K562 (cell line): ENCODE measurements at regions not wholly inside any gene's neighbourhood (a gene's known extent, or its start where the extent isn't known, plus 50 kb on each side); places are given as distances from the start of the nearest gene placed in this dataset.

Source experiments
- ATAC-seq: fragments of 200-7000 bp; cut with Tn5 transposase; 3 replicates; pipeline ENCODE4 v1.9.1; 2020; ENCODE audit warnings: moderate library complexity
- BruUV-seq: library from RNA; stranded (reverse); fragments of 400-500 nt; replicated peaks from 2 replicates; lab custom pipeline; 2021; lab: Mats Ljungman, UMichigan
- CTCF ChIA-PET: fragments of 300-600 bp; formaldehyde crosslinking; extraction: SDS; loops from one replicate; lab custom pipeline; 2021; ENCODE audit warnings: low intra/inter-chr PET ratio; lab: Yijun Ruan, JAX
- POLR2A ChIA-PET: fragments of 300-600, 350-650 bp; sonication (Branson Sonifier 250); formaldehyde crosslinking; extraction: SDS; loops from one replicate; lab custom pipeline; 2021; ENCODE audit warnings: antibody characterized with exemption, inconsistent platforms; lab: Yijun Ruan, JAX
- DNase-seq, 4 experiments: peaks; one replicate each; pipeline versions ENCODE4 v3.0.0 to v3.0.0-alpha.2; 2011 to 2018; ENCODE audit warnings: low spot score in 3 of 4, mixed read lengths in 3 of 4; ENCODE audit errors: extremely low read depth in 1 of 4
- FAIRE-seq: peaks from 2 replicates; lab custom pipeline; 2011; peaks lifted over from hg19 to GRCh38; lab: Jason Lieb, UNC
- H2AFZ ChIP-seq: 2 replicates; pipeline ENCODE4 v1.6.0; 2011; ENCODE audit warnings: low read depth, low read length, control low read depth, inconsistent platforms
- H3K27ac ChIP-seq: fragments of 200-600 bp; 3 replicates; pipeline ENCODE4 v1.8.0; 2011; ENCODE audit warnings: low read depth, mild to moderate bottlenecking, control low read depth, inconsistent platforms, low read length, moderate library complexity, mixed read lengths; ENCODE audit errors: extremely low read depth
- H3K27me3 ChIP-seq, 2 experiments: fragments of 300-600 bp in 1 of 2; 2 replicates in 1 of 2; 3 replicates in 1 of 2; pipeline versions ENCODE4 v1.6.0 to v1.8.0; 2011; ENCODE audit warnings: inconsistent platforms in 2 of 2, low read length in 2 of 2, mild to moderate bottlenecking in 1 of 2, mixed read lengths in 1 of 2, moderate library complexity in 1 of 2; ENCODE audit not compliant: control insufficient read depth in 2 of 2, insufficient read depth in 2 of 2
- H3K36me3 ChIP-seq: fragments of 300-600 bp; 3 replicates; pipeline ENCODE4 v1.8.0; 2011; ENCODE audit warnings: mild to moderate bottlenecking, low read length, inconsistent platforms; ENCODE audit not compliant: control insufficient read depth, insufficient read depth
- H3K4me1 ChIP-seq, 2 experiments: fragments of 200-600 bp in 1 of 2; replicated peaks in 1 of 2; 2 replicates in 1 of 2; 3 replicates in 1 of 2; pipeline versions ENCODE4 v1.5.1 to v1.8.0; 2011; ENCODE audit warnings: inconsistent platforms in 2 of 2, low read length in 2 of 2, mild to moderate bottlenecking in 1 of 2, mixed read lengths in 1 of 2, moderate library complexity in 1 of 2; ENCODE audit not compliant: control insufficient read depth in 2 of 2, insufficient read depth in 2 of 2
- H3K4me2 ChIP-seq: 2 replicates; pipeline ENCODE4 v1.6.1; 2011; ENCODE audit warnings: low read length, control low read depth, inconsistent platforms, mixed read lengths; ENCODE audit not compliant: insufficient read depth
- H3K4me3 ChIP-seq: fragments of 200-600 bp; sonication (generic), shearing (Covaris generic); 2 replicates; pipeline ENCODE4 v1.5.1; 2016; ENCODE audit warnings: control low read depth, inconsistent platforms
- H3K79me2 ChIP-seq: fragments of 200-600 bp; 3 replicates; pipeline ENCODE4 v1.8.0; 2011; ENCODE audit warnings: low read length, inconsistent platforms; ENCODE audit not compliant: control insufficient read depth, insufficient read depth
- H3K9ac ChIP-seq, 2 experiments: 2 replicates each; pipeline versions ENCODE4 v1.6.0 to v1.6.1; 2011; ENCODE audit warnings: low read depth in 2 of 2, low read length in 2 of 2, control low read depth in 1 of 2, inconsistent platforms in 1 of 2, mild to moderate bottlenecking in 1 of 2, mixed read lengths in 1 of 2; ENCODE audit not compliant: insufficient read depth in 1 of 2
- H3K9me1 ChIP-seq: one replicate; pipeline ENCODE4 v1.6.0; 2011; ENCODE audit warnings: inconsistent platforms, mild to moderate bottlenecking, low read length, moderate library complexity; ENCODE audit not compliant: control insufficient read depth, insufficient read depth
- H3K9me3 ChIP-seq: replicated peaks from 2 replicates; pipeline ENCODE4 v1.5.1; 2011; ENCODE audit warnings: low read depth, low read length, inconsistent platforms; ENCODE audit not compliant: control insufficient read depth, insufficient read depth
- H4K20me1 ChIP-seq: replicated peaks from 2 replicates; pipeline ENCODE4 v1.6.1; 2011; ENCODE audit warnings: low read length, inconsistent platforms, mixed read lengths; ENCODE audit not compliant: control insufficient read depth, insufficient read depth
- CREBBP ChIP-seq: IDR thresholded peaks from one replicate; pipeline ENCODE4 v1.6.1; 2012; ENCODE audit warnings: low read depth, mild to moderate bottlenecking, control low read depth, inconsistent platforms, low read length
- GABPA ChIP-seq: fragments of 200-800 bp; sonication (Bioruptor generic); conservative IDR thresholded peaks from 2 replicates; pipeline ENCODE4 v1.6.1; 2016; ENCODE audit warnings: low read depth, missing genetic modification characterization, missing compliant biosample characterization
- GTF2B ChIP-seq: IDR thresholded peaks from 2 replicates; pipeline ENCODE4 v1.6.1; 2011; ENCODE audit not compliant: insufficient read length; ENCODE audit errors: extremely low read depth
- ILK ChIP-seq: fragments of 450-650 bp; IDR thresholded peaks from 2 replicates; pipeline ENCODE4 v1.6.1; 2016; ENCODE audit warnings: missing genetic modification characterization, low read depth, mild to moderate bottlenecking, missing compliant biosample characterization, moderate library complexity, borderline replicate concordance
- MTA1 ChIP-seq: fragments of 450-650 bp; IDR thresholded peaks from 2 replicates; pipeline ENCODE4 v1.6.1; 2017; ENCODE audit warnings: borderline replicate concordance
- NFATC3 ChIP-seq: fragments of 450-650 bp; IDR thresholded peaks from 2 replicates; pipeline ENCODE4 v1.6.1; 2017; ENCODE audit warnings: mild to moderate bottlenecking
- SMARCA4 ChIP-seq: fragments of 450-650 bp; IDR thresholded peaks from 2 replicates; pipeline ENCODE4 v1.6.1; 2016
- TAF1 ChIP-seq: IDR thresholded peaks from 2 replicates; pipeline ENCODE4 v1.6.1; 2011; ENCODE audit warnings: mild to moderate bottlenecking, low read length, moderate library complexity; ENCODE audit not compliant: insufficient read depth, control insufficient read depth, severe bottlenecking; ENCODE audit errors: extremely low read depth
- TEAD4 ChIP-seq, 2 experiments: sonication (generic) in 1 of 2; formaldehyde crosslinking in 1 of 2; IDR thresholded peaks; 2 replicates each; pipeline versions ENCODE4 v1.6.1 to v1.8.0; 2012 to 2022; ENCODE audit warnings: borderline replicate concordance in 1 of 2, inconsistent platforms in 1 of 2, low read length in 1 of 2, mild to moderate bottlenecking in 1 of 2, missing genetic modification reagents in 1 of 2
- TGIF2 ChIP-seq: sonication (generic); formaldehyde crosslinking; IDR thresholded peaks from 2 replicates; pipeline ENCODE4 v1.8.1; 2022; ENCODE audit warnings: mild to moderate bottlenecking, missing genetic modification reagents, moderate library complexity
- ZEB2 ChIP-seq: fragments of 450-650 bp; IDR thresholded peaks from 2 replicates; pipeline ENCODE4 v1.6.1; 2016
- ZNF143 ChIP-seq: sonication (generic); formaldehyde crosslinking; IDR thresholded peaks from 2 replicates; pipeline ENCODE4 v1.9.0; 2022; ENCODE audit warnings: mild to moderate bottlenecking, missing genetic modification reagents
- ZNF224 ChIP-seq: sonication (generic); formaldehyde crosslinking; IDR thresholded peaks from 2 replicates; pipeline ENCODE4 v1.8.0; 2022; ENCODE audit warnings: mild to moderate bottlenecking, missing genetic modification reagents
- ZNF561 ChIP-seq: fragments of 450-650 bp; formaldehyde crosslinking; conservative IDR thresholded peaks from 2 replicates; pipeline ENCODE4 v1.4.0; 2020; ENCODE audit warnings: mild to moderate bottlenecking, moderate library complexity
- WGBS: fragments of 100-300 bp; shearing (Covaris generic); methylation state at CpG from one replicate; pipeline ENCODE4 v1.1.6; 2016; ENCODE audit warnings: low coverage, mixed read lengths; ENCODE audit not compliant: insufficient coverage; ENCODE audit errors: missing lambda C conversion rate; 5-methylcytosine and 5-hydroxymethylcytosine counted together
- in situ Hi-C: fragments of 300-500 bp; cut with MboI; formaldehyde crosslinking; loops from 4 replicates; pipeline ENCODE4 v1.15.0; 2018; ENCODE audit warnings: inconsistent platforms, mixed read lengths
- intact Hi-C: fragments of 100-400 bp; cut with micrococcal nuclease; formaldehyde crosslinking; loops from 2 replicates; pipeline ENCODE4 v1.14.2; 2022

GRCh38 chr22:26846076-26846475 is 188.7 kb downstream of the MIAT start:
- H3K27ac ChIP-seq = no peak overlapping the region
- WGBS = 0% methylated on average over 1 of the region's 1 CpG
- DNase-seq (no peak), FAIRE-seq (no peak), ATAC-seq (no peak)
- no peak overlapping the region for H3K9ac ChIP-seq
- POLR2A ChIA-PET = no interaction called here
- H3K4me3 ChIP-seq = no peak overlapping the region
- in situ Hi-C loops = no loop called here
- H3K9me3 ChIP-seq = no peaks in the 10 kb centered on the region
- H2AFZ ChIP-seq = no peak overlapping the region
- no peaks in the 10 kb centered on the region for H4K20me1 ChIP-seq
- CTCF ChIA-PET = no interaction called here
- BruUV-seq = no TSS peak
- no peaks in the 10 kb centered on the region for H3K36me3 ChIP-seq
- intact Hi-C loops = no loop called here
- no peaks in the 10 kb centered on the region for H3K79me2 ChIP-seq
- H3K27me3 ChIP-seq = no peaks in the 10 kb centered on the region; a peak in 1 of 5 replicates
- no peaks in the 10 kb centered on the region for H3K4me1 ChIP-seq
- no peak overlapping the region for H3K4me2 ChIP-seq
- H3K9me1 ChIP-seq = no peaks in the 10 kb centered on the region
- no peak for TF ChIP-seq TGIF2 (CRISPR knock-in tag)
- no peak for TF ChIP-seq TAF1
- TF ChIP-seq ZNF224 (CRISPR knock-in tag) = no peak
- TF ChIP-seq ZNF143 (CRISPR knock-in tag) = no peak
- no peak for TF ChIP-seq MTA1
- TF ChIP-seq SMARCA4 = no peak
- no peak for TF ChIP-seq ILK (tag)
- TF ChIP-seq ZEB2 = no peak
- no peak for TF ChIP-seq GTF2B
- no peak for TF ChIP-seq CREBBP
- no peak for TF ChIP-seq ZNF561 (CRISPR knock-in tag)
- no peak for TF ChIP-seq NFATC3
- TF ChIP-seq TEAD4 (IDR thresholded peaks at IDR 0.05; ENCODE audit: low read length) = no peak
- no peak for TF ChIP-seq TEAD4 (CRISPR knock-in tag; IDR thresholded peaks at IDR 0.05; ENCODE audit: borderline replicate concordance)
- TF ChIP-seq GABPA (tag) = no peak
